ENCODE measurements at regions not wholly inside any gene's neighbourhood (a gene's known extent, or its start where the extent isn't known, plus 50 kb on each side); places are given as distances from the start of the nearest gene placed in this dataset.
"Not testable (repeated sequence)": the region's sequence is repeated elsewhere in the genome, so short reads cannot be mapped to it uniquely, and the experiment has no call there.

DNA sequence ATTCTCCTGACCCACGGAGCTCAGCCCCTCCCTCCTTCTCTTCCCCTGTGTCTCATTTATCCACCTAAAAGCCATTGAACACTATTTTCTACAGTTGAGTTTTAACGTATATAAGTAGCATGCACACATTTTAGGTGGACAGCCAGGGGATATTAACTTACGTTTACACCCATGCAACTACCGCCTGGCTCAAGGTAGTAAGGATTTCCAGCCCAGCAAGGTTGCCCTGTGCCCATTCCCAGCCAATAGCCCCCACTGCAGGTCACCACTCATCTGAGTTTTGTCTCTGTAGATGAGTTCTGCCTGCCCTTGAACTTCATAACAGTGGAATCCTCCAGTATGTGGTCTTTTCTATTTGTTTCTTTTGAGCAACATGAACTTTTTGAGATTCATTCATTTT lies 65.4 kb downstream of the SMIM38 start:
- H3K36me3 ChIP-seq, result no peaks in the 10 kb centered on the region
- peaks cover 6% of the 10 kb centered on the region for H3K4me1 ChIP-seq
- DNase-seq, result no peak
- TF ChIP-seq, protein P1, sequence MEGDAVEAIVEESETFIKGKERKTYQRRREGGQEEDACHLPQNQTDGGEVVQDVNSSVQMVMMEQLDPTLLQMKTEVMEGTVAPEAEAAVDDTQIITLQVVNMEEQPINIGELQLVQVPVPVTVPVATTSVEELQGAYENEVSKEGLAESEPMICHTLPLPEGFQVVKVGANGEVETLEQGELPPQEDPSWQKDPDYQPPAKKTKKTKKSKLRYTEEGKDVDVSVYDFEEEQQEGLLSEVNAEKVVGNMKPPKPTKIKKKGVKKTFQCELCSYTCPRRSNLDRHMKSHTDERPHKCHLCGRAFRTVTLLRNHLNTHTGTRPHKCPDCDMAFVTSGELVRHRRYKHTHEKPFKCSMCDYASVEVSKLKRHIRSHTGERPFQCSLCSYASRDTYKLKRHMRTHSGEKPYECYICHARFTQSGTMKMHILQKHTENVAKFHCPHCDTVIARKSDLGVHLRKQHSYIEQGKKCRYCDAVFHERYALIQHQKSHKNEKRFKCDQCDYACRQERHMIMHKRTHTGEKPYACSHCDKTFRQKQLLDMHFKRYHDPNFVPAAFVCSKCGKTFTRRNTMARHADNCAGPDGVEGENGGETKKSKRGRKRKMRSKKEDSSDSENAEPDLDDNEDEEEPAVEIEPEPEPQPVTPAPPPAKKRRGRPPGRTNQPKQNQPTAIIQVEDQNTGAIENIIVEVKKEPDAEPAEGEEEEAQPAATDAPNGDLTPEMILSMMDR (IDR thresholded peaks at IDR 0.05; ENCODE audit: low read depth, low read length), result no peak
- no peaks in the 10 kb centered on the region for H3K9me3 ChIP-seq
- H3K27me3 ChIP-seq, result no peaks in the 10 kb centered on the region
- H3K4me3 ChIP-seq (ENCODE audit: low read depth, low read length), result no peak overlapping the region

DNA sequence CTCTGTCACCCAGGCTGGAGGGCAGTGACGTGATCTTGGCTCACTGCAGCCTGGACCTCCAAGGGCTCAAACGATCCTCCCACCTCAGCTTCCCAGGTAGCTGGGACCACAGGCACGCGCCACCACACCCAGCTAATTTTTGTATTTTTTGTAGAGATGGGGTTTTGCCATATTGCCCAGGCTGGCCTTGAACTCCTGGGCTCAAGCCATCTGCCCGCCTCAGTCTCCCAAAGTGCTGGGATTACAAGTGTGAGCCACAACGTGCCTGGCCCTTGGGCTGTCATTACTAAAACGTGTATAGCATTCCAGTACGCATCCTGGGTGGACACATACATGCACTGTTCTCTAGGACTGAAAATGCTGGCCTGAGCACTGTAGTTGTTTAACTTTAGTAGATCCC lies 65.9 kb downstream of the SMIM38 start:
- H3K9me3 ChIP-seq; H3K4me1 ChIP-seq; H3K36me3 ChIP-seq; H3K27me3 ChIP-seq; DNase-seq; H3K4me3 ChIP-seq (ENCODE audit: low read depth, low read length): not testable (repeated sequence)

DNA sequence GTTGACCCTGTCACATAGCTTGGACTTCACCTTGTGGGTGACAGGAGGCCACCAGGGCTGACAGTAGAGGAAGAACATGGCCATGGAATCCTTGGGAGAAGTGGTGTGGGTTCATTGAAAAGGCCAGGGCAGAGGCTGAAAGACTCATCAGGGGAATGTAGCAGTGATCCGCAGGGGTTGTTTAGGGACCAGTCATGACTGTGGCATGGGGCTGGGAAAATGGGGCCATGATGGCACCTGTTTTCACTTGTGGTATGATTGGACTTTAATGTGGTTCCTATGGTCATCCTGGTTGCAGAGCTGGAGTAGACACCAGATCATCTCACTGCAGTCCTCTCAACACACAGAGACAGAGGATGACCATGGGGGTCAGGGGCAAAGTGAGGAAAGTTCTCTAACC lies 66.7 kb upstream of the MYEOV start:
- no peaks in the 10 kb centered on the region for H3K4me1 ChIP-seq
- H3K27me3 ChIP-seq, result no peaks in the 10 kb centered on the region
- H3K36me3 ChIP-seq, result no peaks in the 10 kb centered on the region
- no peaks in the 10 kb centered on the region; the same call in 1 of the 2 replicates for H3K9me3 ChIP-seq
- DNase-seq, result no peak
- TF ChIP-seq, protein P1 (IDR thresholded peaks at IDR 0.05; ENCODE audit: low read depth, low read length), result no peak
- H3K4me3 ChIP-seq (ENCODE audit: low read depth, low read length), result no peak overlapping the region

DNA sequence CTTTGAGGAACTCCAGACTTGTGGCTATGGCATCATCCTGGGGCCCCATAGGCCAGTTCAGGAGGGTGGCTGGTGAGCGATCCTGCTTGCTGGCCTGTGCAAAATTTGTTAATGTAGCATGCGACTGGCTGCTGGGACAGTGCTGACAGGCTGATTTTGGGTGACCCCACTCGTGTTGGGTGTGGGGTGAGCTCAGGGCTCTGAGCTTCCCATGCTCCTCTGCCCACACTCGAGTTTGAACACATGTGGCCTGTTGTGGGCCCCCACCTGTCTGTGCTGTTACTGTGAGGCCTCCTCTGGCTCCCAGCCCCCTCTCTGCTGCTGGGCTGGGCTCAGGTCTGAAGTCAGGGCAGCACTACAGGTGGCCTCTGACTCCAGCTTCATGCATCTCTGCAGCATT lies 64.4 kb upstream of the MYEOV start:
- no peaks in the 10 kb centered on the region for H3K36me3 ChIP-seq
- DNase-seq, result no peak
- no peaks in the 10 kb centered on the region for H3K4me1 ChIP-seq
- no peaks in the 10 kb centered on the region for H3K27me3 ChIP-seq
- TF ChIP-seq, protein P1 (IDR thresholded peaks at IDR 0.05; ENCODE audit: low read depth, low read length), result no peak
- H3K9me3 ChIP-seq, result no peaks in the 10 kb centered on the region; the same call in 1 of the 2 replicates
- H3K4me3 ChIP-seq (ENCODE audit: low read depth, low read length), result no peak overlapping the region

- Histone ChIP-seq H3K9me3 (no peaks in the 10 kb centered on the region; the same call in 1 of the 2 replicates), H3K27me3 (no peaks in the 10 kb centered on the region), H3K4me1 (no peaks in the 10 kb centered on the region), H3K36me3 (no peaks in the 10 kb centered on the region), H3K4me3 (ENCODE audit: low read depth, low read length) (no peak overlapping the region)
- no peak for DNase-seq
- TF ChIP-seq, protein P1 (IDR thresholded peaks at IDR 0.05; ENCODE audit: low read depth, low read length), result no peak
Observed at GRCh38 chr11:69230856-69231425, 63.0 kb upstream of the MYEOV start.

GRCh38 chr11:69231466-69232018 lies 62.4 kb upstream of the MYEOV start:
- no peaks in the 10 kb centered on the region for H3K4me1 ChIP-seq
- no peak overlapping the region for H3K4me3 ChIP-seq (ENCODE audit: low read depth, low read length)
- no peaks in the 10 kb centered on the region for H3K36me3 ChIP-seq
- H3K27me3 ChIP-seq, result no peaks in the 10 kb centered on the region
- TF ChIP-seq, protein P1 (IDR thresholded peaks at IDR 0.05; ENCODE audit: low read depth, low read length), result no peak
- no peak for DNase-seq
- no peaks in the 10 kb centered on the region; the same call in 1 of the 2 replicates for H3K9me3 ChIP-seq

All from BE2C (cell line).